ENCODE measurements at regions not wholly inside any gene's neighbourhood (a gene's known extent, or its start where the extent isn't known, plus 50 kb on each side); places are given as distances from the start of the nearest gene placed in this dataset.

GRCh38 chr19:5261156-5261890 is 79.3 kb downstream of the PTPRS start:
- no peak for TF ChIP-seq REST (IDR thresholded peaks at IDR 0.05)
- TF ChIP-seq, protein P1, sequence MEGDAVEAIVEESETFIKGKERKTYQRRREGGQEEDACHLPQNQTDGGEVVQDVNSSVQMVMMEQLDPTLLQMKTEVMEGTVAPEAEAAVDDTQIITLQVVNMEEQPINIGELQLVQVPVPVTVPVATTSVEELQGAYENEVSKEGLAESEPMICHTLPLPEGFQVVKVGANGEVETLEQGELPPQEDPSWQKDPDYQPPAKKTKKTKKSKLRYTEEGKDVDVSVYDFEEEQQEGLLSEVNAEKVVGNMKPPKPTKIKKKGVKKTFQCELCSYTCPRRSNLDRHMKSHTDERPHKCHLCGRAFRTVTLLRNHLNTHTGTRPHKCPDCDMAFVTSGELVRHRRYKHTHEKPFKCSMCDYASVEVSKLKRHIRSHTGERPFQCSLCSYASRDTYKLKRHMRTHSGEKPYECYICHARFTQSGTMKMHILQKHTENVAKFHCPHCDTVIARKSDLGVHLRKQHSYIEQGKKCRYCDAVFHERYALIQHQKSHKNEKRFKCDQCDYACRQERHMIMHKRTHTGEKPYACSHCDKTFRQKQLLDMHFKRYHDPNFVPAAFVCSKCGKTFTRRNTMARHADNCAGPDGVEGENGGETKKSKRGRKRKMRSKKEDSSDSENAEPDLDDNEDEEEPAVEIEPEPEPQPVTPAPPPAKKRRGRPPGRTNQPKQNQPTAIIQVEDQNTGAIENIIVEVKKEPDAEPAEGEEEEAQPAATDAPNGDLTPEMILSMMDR (IDR thresholded peaks at IDR 0.05; ENCODE audit: low read depth, low read length, missing input control) = no peak
- TF ChIP-seq TAF1 (conservative IDR thresholded peaks at IDR 0.05) = no peak
- TF ChIP-seq ZBTB33 (IDR thresholded peaks at IDR 0.05) = no peak
- no peak for TF ChIP-seq YY1 (IDR thresholded peaks at IDR 0.05)
- TF ChIP-seq, protein P2, sequence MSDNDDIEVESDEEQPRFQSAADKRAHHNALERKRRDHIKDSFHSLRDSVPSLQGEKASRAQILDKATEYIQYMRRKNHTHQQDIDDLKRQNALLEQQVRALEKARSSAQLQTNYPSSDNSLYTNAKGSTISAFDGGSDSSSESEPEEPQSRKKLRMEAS (IDR thresholded peaks at IDR 0.05) = no peak
- TF ChIP-seq FOXA1 (IDR thresholded peaks at IDR 0.05) = no peak
- no peak for TF ChIP-seq JUND (IDR thresholded peaks at IDR 0.05)
- TF ChIP-seq EGR1 (IDR thresholded peaks at IDR 0.05; ENCODE audit: low read depth in 2 of 2) = no peak
- no peak for TF ChIP-seq SP1 (IDR thresholded peaks at IDR 0.05)
- no peak for TF ChIP-seq HNF4A (conservative IDR thresholded peaks at IDR 0.05)
- TF ChIP-seq RAD21 (IDR thresholded peaks at IDR 0.05) = no peak
- no peak for TF ChIP-seq GABPA (IDR thresholded peaks at IDR 0.05 in 1 of 2, conservative IDR thresholded peaks at IDR 0.05 in 1 of 2)

All from liver (tissue), 3 donors.